ENCODE measurements at regions not wholly inside any gene's neighbourhood (a gene's known extent, or its start where the extent isn't known, plus 50 kb on each side); places are given as distances from the start of the nearest gene placed in this dataset.

DNA sequence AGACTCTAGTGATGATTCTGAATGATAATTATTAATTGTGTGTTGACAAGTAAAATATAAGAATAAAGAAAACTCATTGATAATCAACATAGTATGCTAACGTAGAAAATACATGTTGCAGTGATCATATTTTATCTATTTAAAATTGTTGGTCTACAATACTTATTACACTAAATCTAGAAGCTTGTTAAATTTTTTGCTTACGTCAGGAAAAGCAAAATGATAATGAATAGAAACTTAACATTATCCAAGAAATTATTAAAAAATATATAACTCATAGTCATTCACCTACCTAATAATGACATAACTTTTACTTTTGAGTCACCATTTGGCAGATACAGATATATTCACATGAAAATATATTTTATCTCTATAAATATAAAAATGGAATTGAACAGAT is 984.1 kb downstream of the PLOD2 start:
- no peak for TF ChIP-seq CTCF (IDR thresholded peaks at IDR 0.05)
- DNase-seq (no peak), FAIRE-seq (peak; percentile 20), ATAC-seq (no peak)
- no peaks in the 10 kb centered on the region for H3K4me1 ChIP-seq
- H3K36me3 ChIP-seq, result no peaks in the 10 kb centered on the region
- intact Hi-C loops (cut with DNase I), result no loop called here
- H3K9me3 ChIP-seq, result no peaks in the 10 kb centered on the region
- 53 to 67% methylated on average over 2 of the region's 2 CpGs for WGBS, 2 donors
- H3K4me3 ChIP-seq, result no peak overlapping the region
- H3K27me3 ChIP-seq, result no peaks in the 10 kb centered on the region
- no peak overlapping the region for H3K27ac ChIP-seq

DNA sequence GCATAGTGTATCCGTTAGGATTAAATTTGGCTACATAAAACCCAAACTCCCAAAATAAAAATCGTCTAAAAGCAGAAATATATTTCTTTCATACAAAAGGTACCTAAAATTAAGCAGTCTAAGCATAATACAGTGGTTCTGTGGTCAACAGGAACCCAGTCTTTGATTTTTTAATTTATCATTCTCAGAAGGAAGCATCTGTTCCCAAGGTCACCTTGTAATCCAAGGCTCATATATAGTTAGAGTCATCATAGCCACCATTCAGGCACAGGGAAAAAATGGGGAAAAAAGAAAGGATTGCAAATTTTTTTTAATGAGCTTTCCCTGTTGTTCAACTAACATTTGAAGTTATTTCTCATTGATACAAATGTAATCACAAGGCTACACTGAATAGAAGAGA is 983.2 kb downstream of the PLOD2 start:
- DNase-seq, result no peak
- Histone ChIP-seq H3K4me1 (no peaks in the 10 kb centered on the region), H3K4me3 (no peak overlapping the region), H3K27me3 (no peaks in the 10 kb centered on the region), H3K9me3 (no peaks in the 10 kb centered on the region), H3K27ac (no peak overlapping the region), H3K36me3 (no peaks in the 10 kb centered on the region)
- no peak for ATAC-seq
- FAIRE-seq, result no peak
- no peak for TF ChIP-seq CTCF (IDR thresholded peaks at IDR 0.05)
- WGBS, 2 donors, result 55 to 62% methylated on average over 2 of the region's 2 CpGs
- intact Hi-C loops (cut with DNase I), result no loop called here

DNA sequence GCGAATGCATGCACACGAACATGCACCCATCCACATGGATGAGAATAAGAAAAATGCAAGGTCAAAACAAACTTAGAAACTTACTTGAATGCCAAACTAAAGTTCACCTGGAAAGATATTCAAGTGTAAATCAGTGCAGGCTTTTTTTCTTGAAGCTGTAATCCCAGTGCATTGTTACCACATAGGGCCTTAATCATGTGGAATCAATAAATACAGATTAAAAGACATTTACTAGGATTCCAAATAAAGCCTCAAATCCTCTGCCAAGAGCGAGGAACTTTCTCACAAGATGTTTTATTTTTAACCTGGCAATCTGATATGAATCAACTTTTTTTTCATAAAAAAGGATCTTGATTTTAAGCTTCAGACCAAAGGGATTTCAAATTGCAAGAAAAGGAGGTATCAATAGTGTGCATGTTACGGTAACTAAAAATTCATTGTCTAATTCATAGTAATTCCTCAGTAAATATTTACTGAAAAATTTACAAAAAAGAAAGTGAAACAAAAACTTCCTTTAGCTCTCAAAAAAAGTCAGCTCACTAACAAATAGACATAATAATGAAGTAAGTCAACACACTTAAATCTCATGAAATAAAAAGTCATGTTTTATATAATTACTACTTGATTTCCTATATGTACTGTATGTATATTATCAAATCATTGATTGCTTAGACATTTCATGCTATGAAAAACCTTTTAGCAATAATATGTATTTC is 978.6 kb downstream of the PLOD2 start:
- Histone ChIP-seq H3K27me3 (no peaks in the 10 kb centered on the region), H3K36me3 (no peaks in the 10 kb centered on the region), H3K4me3 (no peak overlapping the region), H3K27ac (no peak overlapping the region), H3K9me3 (no peaks in the 10 kb centered on the region), H3K4me1 (no peaks in the 10 kb centered on the region)
- no peak for TF ChIP-seq CTCF (IDR thresholded peaks at IDR 0.05)
- intact Hi-C loops (cut with DNase I), result no loop called here
- 52 to 64% methylated on average over 4 of the region's 4 CpGs for WGBS, 2 donors
- no peak for DNase-seq
- FAIRE-seq, result no peak
- ATAC-seq, result no peak

DNA sequence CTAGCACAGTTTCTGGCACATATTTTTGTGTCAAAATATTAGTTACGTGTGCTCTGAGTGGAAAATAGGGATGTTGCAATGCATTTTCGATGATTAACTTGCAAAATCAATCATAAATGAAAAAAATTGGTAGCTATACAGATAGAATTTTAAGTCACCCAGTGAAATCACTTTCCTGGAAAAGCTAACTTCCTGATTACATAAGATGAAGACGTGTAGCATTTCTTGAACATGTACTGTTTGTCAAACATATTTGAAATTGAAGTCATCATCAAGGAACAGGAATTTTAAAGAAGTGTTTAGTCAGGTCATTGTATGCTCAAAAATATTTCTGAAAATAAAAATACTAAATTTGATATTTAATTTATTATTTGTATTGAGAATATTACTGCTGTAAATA is 977.7 kb downstream of the PLOD2 start:
- DNase-seq, result no peak
- H3K9me3 ChIP-seq, result no peaks in the 10 kb centered on the region
- intact Hi-C loops (cut with DNase I), result no loop called here
- FAIRE-seq, result no peak
- H3K36me3 ChIP-seq, result no peaks in the 10 kb centered on the region
- TF ChIP-seq CTCF (IDR thresholded peaks at IDR 0.05), result no peak
- no peak overlapping the region for H3K27ac ChIP-seq
- H3K4me1 ChIP-seq, result no peaks in the 10 kb centered on the region
- 13 to 17% methylated on average over 3 of the region's 3 CpGs for WGBS, 2 donors
- ATAC-seq, result no peak
- H3K4me3 ChIP-seq, result no peak overlapping the region
- no peaks in the 10 kb centered on the region for H3K27me3 ChIP-seq

- intact Hi-C loops (cut with DNase I), result no loop called here
- Histone ChIP-seq H3K27me3 (no peaks in the 10 kb centered on the region), H3K27ac (no peak overlapping the region), H3K4me1 (no peaks in the 10 kb centered on the region), H3K36me3 (no peaks in the 10 kb centered on the region), H3K9me3 (no peaks in the 10 kb centered on the region), H3K4me3 (no peak overlapping the region)
- FAIRE-seq (no peak), DNase-seq (no peak), ATAC-seq (no peak)
- WGBS, 2 donors, result 78 to 94% methylated on average over 2 of the region's 2 CpGs
- no peak for TF ChIP-seq CTCF (IDR thresholded peaks at IDR 0.05)
Measured at GRCh38 chr3:145188079-145188770, 972.8 kb downstream of the PLOD2 start.
